ENCODE measurements at regions not wholly inside any gene's neighbourhood (a gene's known extent, or its start where the extent isn't known, plus 50 kb on each side); places are given as distances from the start of the nearest gene placed in this dataset.

- TF ChIP-seq CTCF (IDR thresholded peaks at IDR 0.05) (no peak), POLR2A (IDR thresholded peaks at IDR 0.05) (no peak)
These were observed 66.7 kb downstream of the SOX9 start for GRCh38 chr17:72187556-72187955.

Measured in heart left ventricle (tissue), 13 donors.